Cardiac muscle cell (in vitro differentiated cells and primary cell): ENCODE measurements at regions not wholly inside any gene's neighbourhood (a gene's known extent, or its start where the extent isn't known, plus 50 kb on each side); places are given as distances from the start of the nearest gene placed in this dataset.

Experiments
- DNase-seq, 2 donors: peaks; one replicate each; pipeline versions ENCODE4 v3.0.0 to v3.0.0-alpha.2; 2010 to 2017; ENCODE audit warnings: low read depth in 1 of 2, low spot score in 1 of 2
- H3K27ac ChIP-seq: fragments of 200-600 bp; sonication (generic); 2 replicates; pipeline ENCODE4 v1.5.1; 2016
- H3K27me3 ChIP-seq: fragments of 200-600 bp; sonication (generic); 2 replicates; pipeline ENCODE4 v1.6.0; 2016; ENCODE audit warnings: control low read depth
- H3K36me3 ChIP-seq: fragments of 200-600 bp; sonication (generic); 2 replicates; pipeline ENCODE4 v1.5.1; 2016; ENCODE audit warnings: control low read depth
- H3K4me1 ChIP-seq: fragments of 200-600 bp; sonication (generic); 2 replicates; pipeline ENCODE4 v1.8.1; 2017; ENCODE audit warnings: low read depth, mild to moderate bottlenecking, mixed run types
- H3K4me3 ChIP-seq: fragments of 200-600 bp; sonication (generic); 2 replicates; pipeline ENCODE4 v1.5.1; 2016; ENCODE audit warnings: mild to moderate bottlenecking
- H3K9me3 ChIP-seq: fragments of 200-600 bp; sonication (generic); 2 replicates; pipeline ENCODE4 v1.5.1; 2017; ENCODE audit warnings: low read depth, mild to moderate bottlenecking, control low read depth
- TF ChIP-seq, protein P1 (sequence below): IDR thresholded peaks from 2 replicates; pipeline ENCODE4 v1.5.1; 2012; ENCODE audit warnings: low read depth, mild to moderate bottlenecking, low read length

DNA sequence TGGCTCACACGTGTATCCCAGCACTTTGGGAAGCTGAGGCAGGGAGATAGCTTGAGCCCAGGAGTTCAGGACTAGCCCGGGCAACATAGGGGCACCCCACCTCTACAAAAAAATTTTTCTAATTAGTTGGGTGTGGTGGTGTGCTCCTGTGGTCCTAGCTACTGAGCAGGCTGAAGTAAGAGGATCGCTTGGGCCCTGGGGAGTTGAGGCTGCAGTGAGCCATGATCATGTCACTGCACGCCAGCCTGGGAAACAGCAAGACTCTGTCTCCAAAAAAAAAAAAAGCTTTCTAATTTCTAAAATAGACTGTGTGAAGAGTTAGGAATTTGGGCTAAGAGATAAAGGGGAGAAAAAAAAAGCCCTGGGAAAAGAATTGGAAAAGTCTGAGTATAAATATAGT lies 51.9 kb upstream of the NAB1 start:
- no peaks in the 10 kb centered on the region for H3K36me3 ChIP-seq
- H3K27ac ChIP-seq, result no peak overlapping the region
- TF ChIP-seq, protein P1, sequence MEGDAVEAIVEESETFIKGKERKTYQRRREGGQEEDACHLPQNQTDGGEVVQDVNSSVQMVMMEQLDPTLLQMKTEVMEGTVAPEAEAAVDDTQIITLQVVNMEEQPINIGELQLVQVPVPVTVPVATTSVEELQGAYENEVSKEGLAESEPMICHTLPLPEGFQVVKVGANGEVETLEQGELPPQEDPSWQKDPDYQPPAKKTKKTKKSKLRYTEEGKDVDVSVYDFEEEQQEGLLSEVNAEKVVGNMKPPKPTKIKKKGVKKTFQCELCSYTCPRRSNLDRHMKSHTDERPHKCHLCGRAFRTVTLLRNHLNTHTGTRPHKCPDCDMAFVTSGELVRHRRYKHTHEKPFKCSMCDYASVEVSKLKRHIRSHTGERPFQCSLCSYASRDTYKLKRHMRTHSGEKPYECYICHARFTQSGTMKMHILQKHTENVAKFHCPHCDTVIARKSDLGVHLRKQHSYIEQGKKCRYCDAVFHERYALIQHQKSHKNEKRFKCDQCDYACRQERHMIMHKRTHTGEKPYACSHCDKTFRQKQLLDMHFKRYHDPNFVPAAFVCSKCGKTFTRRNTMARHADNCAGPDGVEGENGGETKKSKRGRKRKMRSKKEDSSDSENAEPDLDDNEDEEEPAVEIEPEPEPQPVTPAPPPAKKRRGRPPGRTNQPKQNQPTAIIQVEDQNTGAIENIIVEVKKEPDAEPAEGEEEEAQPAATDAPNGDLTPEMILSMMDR, result no peak
- H3K27me3 ChIP-seq, result no peaks in the 10 kb centered on the region
- H3K9me3 ChIP-seq, result no peaks in the 10 kb centered on the region
- H3K4me1 ChIP-seq, result peaks cover 8% of the 10 kb centered on the region
- H3K4me3 ChIP-seq, result no peak overlapping the region
- DNase-seq, result no peak

DNA sequence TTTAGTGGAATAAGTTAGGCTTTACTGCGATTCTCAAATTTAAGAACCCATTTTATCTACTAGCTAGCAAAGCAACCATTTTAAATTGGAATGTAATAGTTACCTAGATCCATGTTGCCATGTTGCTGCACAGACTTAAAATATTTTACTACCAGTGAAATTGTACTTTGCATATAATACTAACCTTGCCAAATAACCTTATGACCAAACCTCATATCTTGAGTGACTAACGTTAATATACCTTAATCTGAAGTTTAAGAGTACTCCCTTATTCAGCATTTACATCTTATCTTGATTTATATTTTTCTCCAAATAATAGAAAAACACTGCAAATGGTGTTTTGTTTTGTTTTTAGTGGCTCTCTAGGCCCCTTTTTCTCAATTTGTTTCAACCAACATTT lies 50.3 kb upstream of the NAB1 start:
- Histone ChIP-seq H3K36me3 (no peaks in the 10 kb centered on the region), H3K4me3 (no peak overlapping the region), H3K4me1 (peaks cover 8% of the 10 kb centered on the region), H3K27ac (no peak overlapping the region), H3K27me3 (no peaks in the 10 kb centered on the region), H3K9me3 (no peaks in the 10 kb centered on the region)
- TF ChIP-seq, protein P1, result no peak
- DNase-seq, result no peak

DNA sequence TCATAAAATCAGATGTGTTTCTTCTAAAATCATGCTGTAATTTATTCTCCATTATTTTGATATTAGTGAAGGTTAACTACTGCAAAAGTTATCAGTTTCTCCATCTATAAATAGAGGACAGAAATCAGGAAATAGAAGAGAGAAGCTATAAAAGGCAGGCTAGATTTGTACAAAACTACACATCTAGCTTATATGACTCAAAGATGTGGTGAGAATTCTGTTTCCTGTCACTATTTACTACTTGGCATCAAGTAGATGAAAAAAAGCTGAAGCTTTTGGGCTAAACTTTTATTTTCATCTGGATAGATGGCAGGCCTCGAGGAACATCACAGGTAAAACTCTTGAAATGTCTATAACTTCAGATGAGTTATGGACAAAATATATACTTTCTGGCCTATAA lies 49.8 kb upstream of the NAB1 start:
- H3K27me3 ChIP-seq, result no peaks in the 10 kb centered on the region
- DNase-seq, result peak in 1 of 2 donors; percentile 25
- H3K36me3 ChIP-seq, result no peaks in the 10 kb centered on the region
- H3K4me1 ChIP-seq, result peaks cover 8% of the 10 kb centered on the region
- H3K9me3 ChIP-seq, result no peaks in the 10 kb centered on the region
- TF ChIP-seq, protein P1, result no peak
- no peak overlapping the region for H3K27ac ChIP-seq
- no peak overlapping the region for H3K4me3 ChIP-seq
